Transverse colon (tissue), 4 donors: ENCODE measurements at regions not wholly inside any gene's neighbourhood (a gene's known extent, or its start where the extent isn't known, plus 50 kb on each side); places are given as distances from the start of the nearest gene placed in this dataset.

ENCODE experiments used
- EP300 ChIP-seq: sonication (generic); formaldehyde crosslinking; IDR thresholded peaks from one replicate; pipeline ENCODE4 v1.6.1; 2017; ENCODE audit warnings: antibody characterized with exemption, low read depth
- POLR2AphosphoS5 ChIP-seq, 3 donors: sonication (generic); formaldehyde crosslinking; IDR thresholded peaks; one replicate each; pipeline ENCODE4 v1.6.1; 2016; ENCODE audit warnings: antibody characterized with exemption in 3 of 3
- TF ChIP-seq, protein P1 (sequence below), 5 experiments: fragments of 200-600 bp in 3 of 5; fragments of 450-650 bp in 2 of 5; sonication (generic) in 3 of 5; IDR thresholded peaks; 1 replicate in 2 of 5; 2 replicates in 3 of 5; pipeline ENCODE4 v1.5.1; 2016 to 2017; ENCODE audit warnings: antibody characterized with exemption in 5 of 5, inconsistent platforms in 3 of 5, mild to moderate bottlenecking in 2 of 5, moderate library complexity in 1 of 5

DNA sequence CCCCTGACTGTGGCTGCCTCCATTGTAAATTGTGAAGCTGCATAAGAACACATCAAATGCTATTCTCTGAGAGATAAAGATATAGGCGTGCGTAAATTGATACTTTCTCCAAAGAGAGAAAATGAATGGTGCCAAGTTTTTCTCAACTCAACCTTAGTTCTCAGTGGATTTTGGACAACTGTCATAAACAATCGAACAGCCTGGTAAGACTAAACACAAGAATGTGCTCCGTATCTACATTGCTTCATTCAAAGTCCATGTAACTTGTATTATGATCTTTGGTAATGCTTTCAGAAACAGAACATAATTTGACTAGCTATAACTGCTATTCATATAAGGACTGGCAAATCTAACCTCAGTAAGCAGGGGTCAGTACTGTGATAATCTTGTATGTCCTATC, 429.1 kb downstream of the SEMA3D start:
- TF ChIP-seq, protein P1, sequence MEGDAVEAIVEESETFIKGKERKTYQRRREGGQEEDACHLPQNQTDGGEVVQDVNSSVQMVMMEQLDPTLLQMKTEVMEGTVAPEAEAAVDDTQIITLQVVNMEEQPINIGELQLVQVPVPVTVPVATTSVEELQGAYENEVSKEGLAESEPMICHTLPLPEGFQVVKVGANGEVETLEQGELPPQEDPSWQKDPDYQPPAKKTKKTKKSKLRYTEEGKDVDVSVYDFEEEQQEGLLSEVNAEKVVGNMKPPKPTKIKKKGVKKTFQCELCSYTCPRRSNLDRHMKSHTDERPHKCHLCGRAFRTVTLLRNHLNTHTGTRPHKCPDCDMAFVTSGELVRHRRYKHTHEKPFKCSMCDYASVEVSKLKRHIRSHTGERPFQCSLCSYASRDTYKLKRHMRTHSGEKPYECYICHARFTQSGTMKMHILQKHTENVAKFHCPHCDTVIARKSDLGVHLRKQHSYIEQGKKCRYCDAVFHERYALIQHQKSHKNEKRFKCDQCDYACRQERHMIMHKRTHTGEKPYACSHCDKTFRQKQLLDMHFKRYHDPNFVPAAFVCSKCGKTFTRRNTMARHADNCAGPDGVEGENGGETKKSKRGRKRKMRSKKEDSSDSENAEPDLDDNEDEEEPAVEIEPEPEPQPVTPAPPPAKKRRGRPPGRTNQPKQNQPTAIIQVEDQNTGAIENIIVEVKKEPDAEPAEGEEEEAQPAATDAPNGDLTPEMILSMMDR (IDR thresholded peaks at IDR 0.05): no peak
- TF ChIP-seq EP300 (no peak), POLR2AphosphoS5 (IDR thresholded peaks at IDR 0.05) (no peak)
